ENCODE measurements at regions not wholly inside any gene's neighbourhood (a gene's known extent, or its start where the extent isn't known, plus 50 kb on each side); places are given as distances from the start of the nearest gene placed in this dataset.

GRCh38 chr2:21253311-21254027 is 129.7 kb downstream of the TDRD15 start:
- TF ChIP-seq, protein P1, sequence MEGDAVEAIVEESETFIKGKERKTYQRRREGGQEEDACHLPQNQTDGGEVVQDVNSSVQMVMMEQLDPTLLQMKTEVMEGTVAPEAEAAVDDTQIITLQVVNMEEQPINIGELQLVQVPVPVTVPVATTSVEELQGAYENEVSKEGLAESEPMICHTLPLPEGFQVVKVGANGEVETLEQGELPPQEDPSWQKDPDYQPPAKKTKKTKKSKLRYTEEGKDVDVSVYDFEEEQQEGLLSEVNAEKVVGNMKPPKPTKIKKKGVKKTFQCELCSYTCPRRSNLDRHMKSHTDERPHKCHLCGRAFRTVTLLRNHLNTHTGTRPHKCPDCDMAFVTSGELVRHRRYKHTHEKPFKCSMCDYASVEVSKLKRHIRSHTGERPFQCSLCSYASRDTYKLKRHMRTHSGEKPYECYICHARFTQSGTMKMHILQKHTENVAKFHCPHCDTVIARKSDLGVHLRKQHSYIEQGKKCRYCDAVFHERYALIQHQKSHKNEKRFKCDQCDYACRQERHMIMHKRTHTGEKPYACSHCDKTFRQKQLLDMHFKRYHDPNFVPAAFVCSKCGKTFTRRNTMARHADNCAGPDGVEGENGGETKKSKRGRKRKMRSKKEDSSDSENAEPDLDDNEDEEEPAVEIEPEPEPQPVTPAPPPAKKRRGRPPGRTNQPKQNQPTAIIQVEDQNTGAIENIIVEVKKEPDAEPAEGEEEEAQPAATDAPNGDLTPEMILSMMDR (conservative IDR thresholded peaks at IDR 0.05; ENCODE audit: low read depth, low read length) = no peak
- DNase-seq (ENCODE audit: low read depth) = no peak
- no peak overlapping the region for H3K4me3 ChIP-seq (ENCODE audit: low read length)

DNA sequence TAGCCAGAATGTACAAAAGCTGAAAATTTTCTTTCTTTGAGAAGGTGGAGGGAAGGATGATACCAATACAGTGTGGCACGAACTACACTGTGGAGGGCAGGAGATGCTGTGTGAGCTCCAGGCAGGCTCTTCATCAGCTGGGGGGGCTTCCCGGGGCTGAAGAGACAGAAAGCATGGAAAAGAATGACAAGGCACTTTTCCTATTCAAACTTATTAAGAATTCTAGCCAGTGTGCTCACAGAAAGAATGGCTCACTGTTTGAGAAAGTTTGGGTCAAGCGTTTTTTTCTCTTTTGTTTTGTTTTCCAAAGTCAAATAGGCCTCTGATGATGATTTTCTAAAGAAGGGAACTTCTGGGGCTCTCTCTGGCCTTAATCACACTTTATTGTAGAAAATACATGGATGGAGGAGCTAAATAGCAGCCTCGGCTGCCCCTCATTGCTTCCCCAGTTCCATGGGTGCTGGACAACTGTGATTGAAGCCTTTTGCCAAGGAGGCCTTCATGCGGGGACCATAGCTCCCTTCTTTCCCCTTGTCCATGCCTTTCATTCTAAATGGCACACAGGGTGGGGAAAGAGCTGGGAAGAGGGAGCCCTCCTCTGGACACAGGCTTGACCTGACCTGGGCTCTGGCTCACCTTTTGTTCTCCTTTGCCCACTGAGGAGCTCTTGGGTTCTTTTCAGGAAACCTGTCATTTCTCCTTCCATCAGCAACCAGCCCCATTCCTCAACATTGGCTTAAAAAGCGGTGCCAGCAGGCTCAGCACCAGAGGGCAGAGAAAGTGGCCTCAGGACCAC is 130.6 kb downstream of the TDRD15 start:
- TF ChIP-seq, protein P1 (conservative IDR thresholded peaks at IDR 0.05; ENCODE audit: low read depth, low read length) = no peak
- no peak overlapping the region for H3K4me3 ChIP-seq (ENCODE audit: low read length)
- DNase-seq (ENCODE audit: low read depth) = no peak

GRCh38 chr2:21256006-21256405 is 132.2 kb downstream of the TDRD15 start:
- no peak overlapping the region for H3K4me3 ChIP-seq (ENCODE audit: low read length)
- TF ChIP-seq, protein P1 (conservative IDR thresholded peaks at IDR 0.05; ENCODE audit: low read depth, low read length) = no peak

GRCh38 chr2:21257621-21258020 is 133.9 kb downstream of the TDRD15 start:
- no peak overlapping the region for H3K4me3 ChIP-seq (ENCODE audit: low read length)
- no peak for DNase-seq (ENCODE audit: low read depth)
- TF ChIP-seq, protein P1 (conservative IDR thresholded peaks at IDR 0.05; ENCODE audit: low read depth, low read length) = no peak

More at GRCh38 chr2:21256006-21256405, 132.2 kb downstream of the TDRD15 start:
- no peak for DNase-seq (ENCODE audit: low read depth)

- H3K4me3 ChIP-seq (ENCODE audit: low read length) = no peak overlapping the region
- TF ChIP-seq, protein P1 (conservative IDR thresholded peaks at IDR 0.05; ENCODE audit: low read depth, low read length) = no peak
- DNase-seq (ENCODE audit: low read depth) = no peak
Measured at GRCh38 chr2:21258082-21258481, 134.3 kb downstream of the TDRD15 start.

DNA sequence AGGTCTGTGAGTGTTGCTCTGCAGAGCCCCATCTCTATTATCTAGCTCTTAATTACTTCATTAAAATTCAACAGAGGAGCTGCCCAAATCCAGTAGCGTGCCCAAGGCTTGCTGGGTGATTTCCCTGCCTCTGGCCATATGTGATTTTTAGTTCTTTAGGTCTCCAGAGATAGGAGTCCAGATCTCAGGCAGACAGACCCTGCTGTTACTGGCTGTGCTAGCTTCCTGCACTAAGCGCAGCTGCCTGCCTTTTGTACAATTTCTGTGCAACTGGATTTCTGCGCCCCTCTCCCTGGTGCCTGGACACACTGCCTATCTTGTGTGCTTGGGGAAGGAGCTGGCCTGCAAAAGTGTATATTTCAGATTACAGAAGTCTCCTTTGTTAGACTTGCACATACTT is 136.5 kb downstream of the TDRD15 start:
- DNase-seq (ENCODE audit: low read depth) = no peak
- no peak overlapping the region for H3K4me3 ChIP-seq (ENCODE audit: low read length)
- TF ChIP-seq, protein P1 (conservative IDR thresholded peaks at IDR 0.05; ENCODE audit: low read depth, low read length) = no peak

All from retinal pigment epithelial cell (primary cell).